ENCODE measurements at regions not wholly inside any gene's neighbourhood (a gene's known extent, or its start where the extent isn't known, plus 50 kb on each side); places are given as distances from the start of the nearest gene placed in this dataset.
"Not testable (repeated sequence)": the region's sequence is repeated elsewhere in the genome, so short reads cannot be mapped to it uniquely, and the experiment has no call there.

DNA sequence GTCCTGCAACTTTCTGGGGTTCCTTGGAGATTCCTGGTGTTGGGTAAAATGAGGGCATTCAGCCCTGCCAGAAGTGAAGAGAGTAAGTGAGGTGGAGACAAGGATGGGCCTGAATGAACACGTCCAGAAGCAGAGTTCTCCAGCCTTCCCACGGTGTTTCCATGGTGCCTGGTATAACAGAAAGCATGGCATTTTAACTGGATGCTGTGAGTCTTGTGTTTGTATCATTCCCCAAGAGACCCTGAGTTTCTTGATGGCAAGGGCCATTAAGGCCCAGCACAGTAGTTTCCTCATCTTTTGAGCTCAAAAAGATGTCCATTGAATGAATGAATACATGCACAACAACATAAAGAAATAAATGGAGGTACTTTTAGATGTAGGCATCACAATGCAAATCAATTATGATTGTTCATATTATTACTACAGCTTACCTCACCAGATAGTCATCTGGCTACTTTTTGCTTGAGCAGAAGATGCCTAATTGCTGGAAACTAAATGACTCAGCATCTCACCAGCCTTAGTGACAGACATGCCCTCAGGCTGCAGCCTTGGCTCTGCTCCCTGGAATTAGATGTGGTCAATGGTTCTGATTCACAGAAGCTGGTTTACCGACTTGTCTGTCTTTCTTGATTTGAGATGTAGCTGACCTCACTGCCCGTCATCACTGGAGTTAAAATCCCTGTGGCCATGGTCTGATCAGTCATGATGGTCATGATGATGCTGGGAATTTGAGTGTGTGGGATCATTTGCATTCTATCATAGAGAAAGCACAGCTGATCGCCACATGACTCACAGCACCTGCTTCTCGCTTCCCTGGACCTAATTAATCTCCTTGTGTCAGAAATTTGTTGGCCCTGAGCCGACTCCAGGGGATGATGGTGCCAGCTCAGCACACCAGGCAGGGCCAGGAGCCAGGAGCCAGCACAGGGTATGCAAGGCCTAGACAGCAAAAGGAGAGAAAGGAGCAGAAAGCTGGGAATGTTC, 83.9 kb downstream of the CXCL12 start:
- no peak for DNase-seq (ENCODE audit: low spot score)

DNA sequence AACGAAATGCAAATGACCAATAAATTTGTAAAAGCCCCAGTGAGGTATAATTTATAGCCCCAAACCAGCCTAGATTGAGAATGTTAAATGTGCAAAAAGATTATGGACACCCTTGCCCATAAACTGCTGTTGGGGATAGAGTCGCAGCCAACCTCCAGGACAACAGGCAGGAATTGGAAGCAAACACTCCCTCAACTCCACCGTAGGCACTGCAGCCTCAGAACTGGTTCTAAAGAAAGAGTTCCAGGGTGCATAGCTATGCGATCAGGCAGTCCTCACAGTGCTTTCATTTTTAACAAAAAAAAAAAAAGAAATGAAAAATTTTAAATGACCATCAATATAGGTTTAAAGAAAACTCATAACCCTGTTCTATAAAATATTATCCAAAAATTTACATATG, 86.2 kb downstream of the CXCL12 start:
- DNase-seq (ENCODE audit: low spot score): no peak

DNA sequence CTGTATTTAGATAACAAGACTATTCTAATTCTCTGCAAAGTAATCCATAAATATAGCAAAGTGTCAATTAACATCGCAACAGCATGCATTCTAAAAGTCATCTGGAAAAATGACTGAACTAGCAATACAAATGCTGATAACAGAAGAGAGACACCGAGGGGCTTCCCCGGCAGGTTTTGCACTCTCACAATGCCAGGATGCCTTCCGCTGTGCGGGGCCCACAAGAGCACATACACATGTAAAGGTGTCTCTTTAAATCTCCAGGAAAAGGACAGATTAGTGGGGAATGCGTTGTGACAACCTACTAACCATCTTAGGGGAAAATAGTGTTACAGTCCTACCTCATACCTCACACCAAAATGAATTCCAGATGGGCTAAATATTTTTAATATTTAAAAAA, 86.9 kb downstream of the CXCL12 start:
- DNase-seq (ENCODE audit: low spot score): no peak

DNA sequence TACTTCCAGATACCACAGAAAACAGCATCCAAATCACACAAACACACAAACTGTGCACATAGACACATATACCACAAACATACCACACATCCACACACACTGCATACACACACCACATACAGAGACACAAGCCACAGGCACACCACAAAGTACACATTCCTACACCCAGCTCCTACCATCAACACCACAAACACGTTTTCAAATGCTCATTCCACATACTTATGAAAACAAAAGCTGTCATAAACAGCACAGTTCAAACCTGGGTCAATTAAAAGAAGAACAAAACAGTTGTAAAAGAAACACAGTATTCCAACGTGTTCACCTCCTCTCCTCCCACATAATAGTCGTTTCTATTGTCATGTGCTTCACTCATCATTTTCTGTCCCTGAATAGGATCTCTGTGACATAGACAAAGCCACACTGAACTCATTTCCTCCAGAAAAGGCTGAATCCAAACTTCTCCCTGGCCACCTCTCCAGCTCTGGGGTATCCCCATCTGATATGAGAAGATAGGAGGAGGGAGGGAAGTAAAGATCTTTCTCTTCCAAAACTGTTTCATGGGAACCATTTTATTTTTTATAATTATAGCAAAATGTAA, 89.2 kb downstream of the CXCL12 start:
- DNase-seq (ENCODE audit: low spot score): no peak

DNA sequence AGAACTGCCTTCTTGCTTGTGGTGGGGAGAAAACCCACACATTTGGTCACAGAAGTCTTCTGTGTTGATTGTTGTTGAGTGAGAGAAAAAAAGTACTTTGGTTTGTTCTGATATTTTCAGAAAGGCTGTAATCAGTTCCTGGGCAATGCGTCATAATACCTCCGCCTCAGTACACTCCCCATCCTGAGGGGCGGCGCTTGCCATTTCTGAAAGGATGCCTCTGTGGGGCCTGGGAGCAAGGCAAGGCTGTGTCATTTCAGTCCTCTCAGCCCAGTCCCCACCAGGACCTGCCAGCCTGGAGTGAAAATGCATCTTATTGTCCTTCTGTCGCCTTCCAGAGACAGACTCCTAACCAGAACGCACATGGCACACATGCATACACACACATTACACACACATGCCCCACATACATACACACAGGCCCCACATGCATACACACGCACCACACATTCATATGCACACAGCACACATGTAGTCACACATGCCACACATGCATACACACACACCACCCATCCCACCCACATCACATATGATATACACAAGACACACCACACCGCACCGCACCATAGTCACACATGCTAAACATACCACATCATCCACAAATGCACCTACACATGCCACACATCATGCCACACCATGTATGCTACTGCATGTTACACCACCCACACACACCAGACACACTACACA, 90.0 kb downstream of the CXCL12 start:
- no peak for DNase-seq (ENCODE audit: low spot score)

DNA sequence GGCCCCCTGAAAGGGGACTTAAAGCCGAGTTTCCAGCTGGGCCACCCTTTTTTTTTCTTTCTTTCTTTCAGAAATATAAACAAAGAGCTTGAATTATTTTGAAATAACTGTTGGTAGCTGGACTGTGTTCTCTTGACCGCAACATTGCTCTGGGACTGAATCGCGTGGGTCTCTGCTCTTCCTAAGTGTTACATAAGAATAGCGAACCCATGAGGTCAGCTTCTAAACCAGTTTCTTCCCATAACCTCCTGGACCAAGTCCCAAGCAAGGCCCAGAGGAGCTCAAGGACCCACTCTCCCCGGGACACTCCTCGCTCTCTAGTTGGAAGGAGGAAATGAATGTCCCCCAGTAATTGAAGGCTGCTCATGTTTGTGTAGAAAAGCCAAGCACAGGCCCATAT, 91.1 kb downstream of the CXCL12 start:
- DNase-seq (ENCODE audit: low spot score): no peak

DNA sequence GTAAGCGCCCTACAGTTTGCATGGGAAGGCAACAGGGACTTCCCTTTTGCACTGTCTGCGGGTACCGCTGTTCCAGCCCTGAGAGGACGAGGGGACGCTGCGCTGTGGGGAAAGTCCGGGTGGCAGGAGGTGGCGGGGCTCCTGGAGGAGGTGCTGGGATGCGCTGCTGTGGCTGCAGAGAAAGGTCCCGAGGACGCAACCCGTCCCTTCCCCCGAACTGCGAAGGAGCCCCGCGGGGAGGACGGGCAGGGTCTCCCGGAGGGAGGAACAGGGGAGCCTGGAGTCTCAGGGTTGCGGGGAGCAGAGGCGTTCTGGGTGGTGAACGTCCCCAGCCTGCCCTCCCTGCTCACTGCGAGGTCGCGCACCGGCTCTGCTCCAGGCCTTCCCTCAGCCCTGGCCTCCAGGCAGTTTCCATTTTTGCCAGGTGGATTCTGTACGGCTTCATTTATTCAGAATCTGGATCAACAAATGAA, 91.6 kb downstream of the CXCL12 start:
- DNase-seq (ENCODE audit: low spot score): no peak

DNA sequence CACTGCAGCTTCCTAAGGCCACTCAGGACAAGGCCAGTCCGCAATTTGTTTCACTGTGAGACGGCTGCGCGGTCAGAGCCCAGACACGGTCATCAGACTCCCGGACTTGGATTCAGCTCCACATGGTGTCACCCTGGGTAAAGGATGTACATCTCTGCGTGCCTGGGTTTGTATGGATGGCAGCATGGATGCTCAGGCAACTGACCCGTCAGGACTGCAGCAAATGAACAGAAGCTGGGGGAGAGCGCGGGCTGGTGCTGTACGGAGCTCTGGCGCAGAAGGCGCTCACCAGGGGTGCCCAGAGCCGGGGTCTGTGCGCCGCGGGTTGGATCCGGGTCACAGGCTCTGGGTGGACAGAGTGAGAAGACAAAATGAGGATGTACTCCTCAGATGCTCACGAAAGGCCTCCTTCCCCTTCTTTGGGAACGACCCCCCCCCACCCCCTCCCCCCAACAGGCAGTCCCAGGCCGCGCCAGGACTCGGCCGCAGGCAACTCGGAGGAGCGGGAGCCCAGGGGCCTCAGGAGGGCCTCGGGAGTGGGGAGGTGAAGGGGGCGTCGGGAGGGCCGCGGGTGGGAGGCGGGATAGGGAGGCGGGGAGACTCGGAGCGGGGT, 92.4 kb downstream of the CXCL12 start:
- no peak for DNase-seq (ENCODE audit: low spot score)

DNA sequence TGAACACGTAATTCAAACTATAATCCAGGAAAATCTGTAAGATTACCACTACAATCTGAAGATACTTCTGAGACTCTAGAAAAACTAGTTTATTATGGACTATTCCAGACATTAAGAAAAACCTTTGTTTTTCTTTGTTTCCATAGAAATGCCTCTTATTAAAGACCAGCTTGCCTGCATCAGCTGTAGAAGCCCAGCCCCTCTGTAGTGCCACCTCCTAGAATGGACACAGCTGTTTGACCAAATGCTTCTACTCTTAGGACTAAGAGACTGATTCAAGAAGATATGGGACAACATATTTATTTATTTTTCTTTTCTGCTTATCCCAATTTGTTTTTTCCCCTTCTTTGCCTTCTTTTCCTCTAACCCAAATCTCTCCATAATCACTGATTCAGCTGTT, 93.8 kb downstream of the CXCL12 start:
- DNase-seq (ENCODE audit: low spot score): no peak

DNA sequence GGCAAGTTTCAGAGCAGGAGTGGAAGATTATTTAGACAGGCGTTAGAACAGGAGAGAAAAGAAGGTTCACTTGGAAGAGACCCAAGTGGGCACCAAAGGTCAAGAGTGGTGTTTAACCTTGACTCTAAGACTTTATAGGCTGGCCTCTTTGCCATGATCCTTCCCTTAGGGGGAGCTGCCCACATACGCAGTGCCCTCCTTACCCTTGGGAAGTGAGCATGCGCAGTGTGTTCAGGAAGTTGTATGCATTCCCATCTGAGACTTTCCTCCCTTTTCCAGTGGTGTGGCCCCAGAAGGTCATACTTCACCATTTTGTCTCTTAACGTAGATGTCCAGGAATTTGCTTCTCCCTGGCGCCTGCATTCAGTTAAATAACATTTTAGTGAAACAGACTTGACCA, 95.8 kb downstream of the CXCL12 start:
- no peak for DNase-seq (ENCODE audit: low spot score)

DNA sequence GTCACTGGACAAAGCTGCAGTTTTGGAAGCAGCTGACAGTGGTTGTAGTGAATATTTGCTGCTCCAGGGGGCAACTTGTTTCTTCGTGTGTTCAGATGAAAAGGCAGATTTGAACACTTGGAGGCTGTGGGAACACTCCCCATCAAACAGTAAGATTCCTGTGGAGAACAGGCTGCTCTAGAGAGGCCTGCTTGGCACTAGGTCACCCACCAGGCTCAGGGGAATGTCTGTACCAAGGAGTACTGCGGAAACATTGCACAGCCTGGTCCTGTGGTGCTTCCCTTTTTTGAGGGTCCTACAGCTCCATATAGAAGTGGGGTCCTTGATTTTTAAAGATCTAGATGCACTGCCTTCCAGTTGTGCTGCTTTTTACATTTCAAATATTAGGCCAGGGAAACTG, 97.5 kb downstream of the CXCL12 start:
- no peak for DNase-seq (ENCODE audit: low spot score)

DNA sequence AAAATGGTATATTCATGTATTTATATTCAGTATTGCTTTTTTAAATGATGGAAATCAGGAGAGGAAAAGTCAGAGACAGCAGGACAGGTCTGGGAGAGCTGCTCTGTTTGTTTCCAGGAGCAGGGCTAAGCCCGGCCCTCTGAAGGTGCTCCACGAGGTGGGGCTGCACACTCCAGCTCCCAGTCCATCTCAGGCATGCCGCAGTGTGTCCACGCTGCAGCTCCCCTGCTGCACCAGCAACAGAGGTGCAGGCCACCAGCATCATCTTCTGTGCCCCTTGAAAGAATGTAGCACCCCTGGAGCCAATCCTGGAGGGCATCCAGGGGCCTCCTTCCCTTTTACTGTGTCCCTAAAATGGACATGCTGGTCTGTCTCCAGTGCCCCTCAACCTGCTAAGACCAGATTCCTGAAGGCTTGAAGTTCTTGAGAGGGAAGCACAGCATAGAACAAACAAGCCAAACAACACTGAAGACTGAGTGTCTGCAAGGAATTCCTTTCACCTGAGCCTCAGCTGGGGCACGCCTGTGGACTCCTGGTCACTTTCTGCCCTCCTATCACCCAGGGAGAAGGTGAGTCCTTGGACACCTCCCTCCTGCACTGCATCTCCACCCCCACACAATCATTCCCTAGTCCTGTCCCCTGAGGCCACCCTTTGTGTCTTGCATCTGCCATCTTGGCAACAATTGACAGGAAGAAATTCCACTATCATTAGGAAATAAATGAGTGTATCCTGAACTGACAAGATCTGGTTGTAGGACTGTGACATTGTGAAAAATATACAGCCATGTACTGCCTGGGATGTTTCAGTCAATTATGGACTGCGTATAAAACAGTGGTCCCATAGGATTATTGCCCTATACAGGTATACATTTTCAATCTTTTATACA, 100.5 kb downstream of the CXCL12 start:
- DNase-seq (ENCODE audit: low spot score): no peak

DNA sequence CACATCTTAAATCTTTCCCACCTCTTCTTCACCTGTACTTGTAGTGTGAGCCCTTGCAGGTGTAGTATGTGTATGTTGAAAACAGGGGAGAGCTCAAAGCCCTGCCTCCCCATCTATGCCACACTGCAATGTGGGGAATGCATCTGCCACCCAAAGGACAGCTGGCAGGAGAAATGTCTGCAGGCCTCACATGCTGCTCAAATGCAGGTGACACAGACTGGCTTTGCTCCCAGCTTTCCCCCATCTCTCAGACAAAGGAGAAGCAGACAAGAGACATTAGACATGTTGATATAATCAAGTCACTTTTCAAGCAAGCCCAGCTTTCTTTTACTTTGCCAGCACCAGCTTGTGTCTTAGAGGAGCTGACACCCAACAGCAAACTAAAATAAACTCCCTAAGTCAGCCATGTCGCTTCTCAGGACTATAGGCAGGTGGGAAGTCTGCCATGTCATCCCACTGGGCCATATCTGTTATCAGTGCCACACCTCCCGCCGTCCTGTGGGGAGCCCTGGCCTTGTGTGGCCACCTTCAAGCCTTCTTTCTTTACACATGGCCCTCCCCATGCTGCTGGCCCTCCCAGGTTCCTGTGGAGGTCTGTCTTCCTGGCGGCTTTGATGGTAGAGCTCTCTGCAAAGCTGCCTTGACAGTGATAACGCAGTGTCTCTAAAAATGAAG, 102.1 kb downstream of the CXCL12 start:
- no peak for DNase-seq (ENCODE audit: low spot score)

DNA sequence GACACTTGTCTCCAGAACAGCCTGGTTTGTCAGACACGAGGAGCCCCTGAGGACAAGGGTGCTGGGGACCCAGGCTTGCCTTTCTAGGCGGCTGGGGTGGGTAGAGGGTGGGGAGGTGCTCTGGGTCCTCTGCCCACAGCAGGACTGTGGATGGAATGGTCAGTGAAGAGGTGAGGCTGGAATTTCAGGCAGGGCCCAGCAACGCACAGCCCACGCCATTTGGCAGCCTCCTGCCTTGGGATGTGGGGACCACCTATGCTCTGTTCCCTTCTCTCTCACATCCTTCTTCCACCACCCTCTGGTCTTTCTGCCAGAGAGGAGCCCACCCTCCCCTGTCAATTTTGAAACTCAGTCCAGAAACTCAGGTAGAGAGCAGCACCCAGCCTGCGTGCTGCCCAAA, 103.2 kb downstream of the CXCL12 start:
- DNase-seq (ENCODE audit: low spot score): no peak

DNA sequence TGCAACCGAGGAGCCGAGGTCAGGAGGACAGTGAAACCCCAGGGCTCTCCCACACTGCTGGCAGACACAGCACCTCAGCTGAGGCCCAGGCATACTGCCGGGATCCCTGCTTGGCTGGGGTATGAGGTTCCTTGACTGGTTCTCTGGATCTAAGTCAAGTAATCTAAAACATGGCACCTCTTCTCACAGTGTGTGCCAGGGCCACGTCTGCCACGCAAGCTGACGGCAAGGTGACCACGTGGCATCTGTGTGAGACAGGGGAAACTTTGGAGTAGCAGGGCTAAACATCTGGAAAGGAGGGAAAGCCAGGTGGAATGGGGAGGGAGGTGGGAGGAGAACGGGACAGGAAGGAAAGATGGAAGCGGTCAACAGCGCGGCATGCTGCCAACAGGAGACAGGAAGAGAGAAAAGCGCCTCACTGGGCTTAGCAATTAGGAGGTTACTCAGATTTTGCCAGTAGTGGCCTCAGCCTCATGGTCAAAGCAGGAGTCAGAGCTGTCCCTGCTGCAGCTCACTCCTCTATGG, 103.7 kb downstream of the CXCL12 start:
- no peak for DNase-seq (ENCODE audit: low spot score)

DNA sequence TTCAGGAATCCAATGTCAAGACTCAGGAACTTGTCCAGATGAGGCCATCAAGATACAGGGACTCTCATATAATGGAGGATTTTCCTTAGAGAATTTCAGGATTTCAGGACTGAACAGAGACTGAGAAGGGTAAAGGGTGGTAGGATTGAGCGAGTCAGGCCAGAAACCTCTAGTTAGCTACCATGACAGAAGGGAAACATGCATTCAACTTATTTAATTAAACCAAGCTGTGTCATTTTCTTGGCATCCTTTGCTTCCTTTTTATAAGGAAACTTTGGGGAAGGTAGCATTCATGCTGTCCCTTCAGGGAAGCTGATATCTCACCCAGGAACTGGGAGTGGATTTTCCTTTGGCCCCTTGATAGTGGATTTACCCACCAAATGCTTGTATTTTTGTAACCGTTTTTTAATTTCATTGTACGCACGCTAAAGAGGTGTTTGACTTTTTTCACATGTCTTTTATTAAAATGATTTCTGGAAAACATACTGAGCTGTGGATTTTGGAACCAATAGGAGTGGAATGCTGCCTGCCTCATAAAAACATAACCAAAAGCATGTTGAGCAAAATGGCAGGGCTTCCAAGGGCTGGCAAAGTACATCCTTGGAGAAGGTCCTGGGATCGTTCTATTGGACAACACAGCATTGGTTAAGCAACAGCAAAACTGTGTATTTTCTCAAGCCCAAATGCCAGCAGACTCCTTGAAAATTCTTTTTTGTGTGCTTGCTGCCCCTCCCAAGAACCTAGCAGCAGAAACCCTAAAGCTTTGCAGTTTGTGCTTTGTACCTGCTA, 104.5 kb downstream of the CXCL12 start:
- no peak for DNase-seq (ENCODE audit: low spot score)

DNA sequence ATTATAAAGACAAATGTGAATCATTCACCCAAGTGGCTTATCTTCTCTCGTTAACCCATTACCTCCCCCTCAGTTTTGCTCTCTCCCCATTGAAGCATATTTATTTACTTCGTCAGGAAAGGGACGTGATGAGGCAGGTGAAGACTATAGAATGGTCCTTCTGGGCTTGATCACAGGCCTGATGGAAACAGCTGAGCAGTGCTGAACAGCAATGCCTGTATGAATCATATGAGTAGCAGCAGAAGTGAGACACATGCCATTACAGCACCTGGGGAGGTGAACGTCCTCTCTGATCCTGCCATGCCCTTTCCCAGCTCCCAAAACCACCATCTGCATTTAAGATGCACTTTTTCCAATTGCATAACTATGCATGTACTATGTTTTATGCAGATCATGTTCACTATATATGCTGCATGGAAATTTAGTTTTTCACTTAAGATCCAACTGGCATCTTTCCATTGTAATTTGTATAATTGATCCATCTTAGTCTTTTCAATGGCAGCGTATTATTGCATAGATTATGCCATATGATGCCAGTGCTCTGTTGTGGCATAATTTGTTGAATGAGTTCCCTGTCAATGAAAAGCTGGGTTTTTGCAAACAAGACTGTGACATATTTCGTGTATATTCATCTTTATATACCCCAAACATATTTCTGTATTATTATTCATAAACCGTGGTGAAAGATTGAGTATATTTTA, 105.3 kb downstream of the CXCL12 start:
- DNase-seq (ENCODE audit: low spot score): no peak

DNA sequence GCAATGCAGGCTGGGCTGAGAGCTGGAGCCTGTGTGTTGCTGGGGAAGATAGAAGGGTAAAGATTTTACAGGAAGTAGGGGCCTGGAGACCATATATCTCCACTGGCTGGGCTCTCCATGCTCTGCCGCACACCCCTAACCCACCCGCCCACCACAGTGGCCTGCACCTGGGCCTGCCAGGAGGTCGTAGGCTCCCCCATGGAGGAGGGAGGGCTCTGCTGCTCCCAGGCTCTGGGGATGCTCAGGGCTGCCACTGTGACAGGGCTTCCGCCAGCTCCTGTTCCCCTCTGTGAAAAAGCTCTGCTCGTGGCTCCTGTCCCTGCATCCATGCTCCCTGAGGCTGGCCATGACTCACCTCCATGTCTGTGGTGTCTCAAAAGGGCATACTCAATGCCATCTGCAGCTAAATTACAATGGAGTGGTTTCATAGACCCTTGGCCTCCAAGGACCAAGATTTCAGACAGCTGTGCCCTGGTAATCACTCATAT, 106.0 kb downstream of the CXCL12 start:
- DNase-seq (ENCODE audit: low spot score): no peak

DNA sequence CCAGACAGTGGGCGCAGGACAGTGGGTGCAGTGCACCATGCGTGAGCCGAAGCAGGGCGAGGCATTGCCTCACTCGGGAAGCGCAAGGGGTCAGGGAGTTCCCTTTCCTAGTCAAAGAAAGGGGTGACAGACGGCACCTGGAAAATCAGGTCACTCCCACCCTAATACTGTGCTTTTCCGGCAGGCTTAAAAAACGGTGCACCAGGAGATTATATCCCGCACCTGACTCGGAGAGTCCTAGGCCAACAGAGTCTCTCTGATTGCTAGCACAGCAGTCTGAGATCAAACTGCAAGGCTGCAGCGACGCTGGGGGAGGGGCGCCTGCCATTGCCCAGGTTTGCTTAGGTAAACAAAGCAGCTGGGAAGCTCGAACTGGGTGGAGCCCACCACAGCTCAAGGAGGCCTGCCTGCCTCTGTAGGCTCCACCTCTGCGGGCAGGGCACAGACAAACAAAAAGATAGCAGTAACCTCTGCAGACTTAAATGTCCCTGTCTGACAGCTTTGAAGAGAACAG, 116.4 kb downstream of the CXCL12 start:
- DNase-seq (ENCODE audit: low spot score): not testable (repeated sequence)
